SH-SY5Y (cell line): ENCODE measurements at regions not wholly inside any gene's neighbourhood (a gene's known extent, or its start where the extent isn't known, plus 50 kb on each side); places are given as distances from the start of the nearest gene placed in this dataset.

Source experiments
- GATA2 ChIP-seq: IDR thresholded peaks from 2 replicates; pipeline ENCODE4 v1.6.1; 2011; ENCODE audit warnings: mild to moderate bottlenecking, low read depth, low read length
- GATA3 ChIP-seq: IDR thresholded peaks from 2 replicates; pipeline ENCODE4 v1.6.1; 2011; ENCODE audit warnings: low read depth, mild to moderate bottlenecking, low read length, moderate library complexity

GRCh38 chr4:107215222-107215621, 179.1 kb upstream of the DKK2 start:
- no peak for TF ChIP-seq GATA2
- TF ChIP-seq GATA3: no peak
